Gastroesophageal sphincter (tissue), 4 donors: ENCODE measurements at regions not wholly inside any gene's neighbourhood (a gene's known extent, or its start where the extent isn't known, plus 50 kb on each side); places are given as distances from the start of the nearest gene placed in this dataset.

Experiments
- ATAC-seq: fragments of 150-250 bp; one replicate; pipeline ENCODE4 v1.9.1; 2016; ENCODE audit warnings: mild to moderate bottlenecking, moderate library complexity
- H3K27ac ChIP-seq, 4 donors: fragments of 200-600 bp; sonication (generic) in 3 of 4; 1 replicate in 3 of 4; 2 replicates in 1 of 4; pipeline ENCODE4 v1.5.1; 2016 to 2019
- H3K27me3 ChIP-seq: fragments of 200-600 bp; sonication (generic); one replicate; pipeline ENCODE4 v1.5.1; 2019
- H3K36me3 ChIP-seq, 2 donors: fragments of 200-600 bp; sonication (generic); one replicate each; pipeline ENCODE4 v1.5.1; 2019; ENCODE audit warnings: control low read depth in 1 of 2
- H3K4me1 ChIP-seq, 3 donors: fragments of 200-600 bp; sonication (generic); 1 replicate in 2 of 3; 2 replicates in 1 of 3; pipeline ENCODE4 v1.5.1; 2016 to 2019; ENCODE audit warnings: control low read depth in 2 of 3
- H3K4me3 ChIP-seq, 2 donors: fragments of 200-600 bp; sonication (generic); one replicate each; pipeline ENCODE4 v1.5.1; 2019; ENCODE audit warnings: mild to moderate bottlenecking in 1 of 2, moderate library complexity in 1 of 2
- H3K9me3 ChIP-seq, 3 donors: fragments of 200-600 bp; sonication (generic); one replicate each; pipeline ENCODE4 v1.5.1; 2017 to 2019; ENCODE audit warnings: control low read depth in 2 of 3
- CTCF ChIP-seq, 4 experiments: fragments of 200-600 bp in 2 of 4; fragments of 450-650 bp in 2 of 4; sonication (generic) in 1 of 4; IDR thresholded peaks; one replicate each; pipeline ENCODE4 v1.5.1; 2017 to 2019; ENCODE audit warnings: antibody characterized with exemption in 4 of 4, mild to moderate bottlenecking in 2 of 4, moderate library complexity in 2 of 4
- EP300 ChIP-seq: sonication (generic); formaldehyde crosslinking; IDR thresholded peaks from one replicate; pipeline ENCODE4 v1.6.1; 2017; ENCODE audit warnings: antibody characterized with exemption, mild to moderate bottlenecking
- POLR2A ChIP-seq, 2 donors: fragments of 450-650 bp; IDR thresholded peaks; one replicate each; pipeline ENCODE4 v1.6.1; 2017; ENCODE audit warnings: antibody characterized with exemption in 2 of 2, mild to moderate bottlenecking in 2 of 2, moderate library complexity in 1 of 2
- POLR2AphosphoS5 ChIP-seq: sonication (generic); formaldehyde crosslinking; IDR thresholded peaks from one replicate; pipeline ENCODE4 v1.6.1; 2017; ENCODE audit warnings: antibody characterized with exemption
- WGBS, 2 donors: methylation state at CpG; one replicate each; pipeline ENCODE4 v1.1.5; 2018; ENCODE audit warnings: low coverage in 1 of 2; 5-methylcytosine and 5-hydroxymethylcytosine counted together

- H3K27me3 ChIP-seq = no peaks in the 10 kb centered on the region
- no peaks in the 10 kb centered on the region for H3K9me3 ChIP-seq
- WGBS, 2 donors = 75 to 91% methylated on average over 2 to 3 of the region's 3 CpGs
- no peak overlapping the region for H3K4me3 ChIP-seq
- no peak for TF ChIP-seq POLR2AphosphoS5
- no peak for TF ChIP-seq CTCF (IDR thresholded peaks at IDR 0.05)
- no peak for TF ChIP-seq POLR2A (IDR thresholded peaks at IDR 0.05)
- no peak for TF ChIP-seq EP300
- H3K4me1 ChIP-seq = no peaks in the 10 kb centered on the region
- ATAC-seq = no peak
- no peaks in the 10 kb centered on the region for H3K36me3 ChIP-seq
- H3K27ac ChIP-seq = no peak overlapping the region
Observed at GRCh38 chr2:12957251-12957650, 240.5 kb downstream of the TRIB2 start.

- no peaks in the 10 kb centered on the region for H3K9me3 ChIP-seq
- no peak overlapping the region for H3K4me3 ChIP-seq
- TF ChIP-seq POLR2A (IDR thresholded peaks at IDR 0.05) = no peak
- TF ChIP-seq POLR2AphosphoS5 = no peak
- TF ChIP-seq CTCF (IDR thresholded peaks at IDR 0.05) = no peak
- TF ChIP-seq EP300 = no peak
- ATAC-seq = no peak
- no peaks in the 10 kb centered on the region for H3K4me1 ChIP-seq
- no peak overlapping the region for H3K27ac ChIP-seq
- H3K36me3 ChIP-seq = no peaks in the 10 kb centered on the region
- H3K27me3 ChIP-seq = no peaks in the 10 kb centered on the region
- 74 to 83% methylated on average over 2 of the region's 2 CpGs for WGBS, 2 donors
Observed at GRCh38 chr2:12959935-12960334, 243.2 kb downstream of the TRIB2 start.

- no peak for ATAC-seq
- Histone ChIP-seq H3K9me3 (no peaks in the 10 kb centered on the region), H3K4me1 (no peaks in the 10 kb centered on the region), H3K27me3 (no peaks in the 10 kb centered on the region), H3K27ac (no peak overlapping the region), H3K36me3 (no peaks in the 10 kb centered on the region), H3K4me3 (no peak overlapping the region)
- TF ChIP-seq CTCF (IDR thresholded peaks at IDR 0.05) (no peak), EP300 (no peak), POLR2AphosphoS5 (no peak), POLR2A (IDR thresholded peaks at IDR 0.05) (no peak)
- WGBS, 2 donors = 88 to 100% methylated on average over 1 of the region's 1 CpG
Observed at GRCh38 chr2:12960671-12961070, 243.9 kb downstream of the TRIB2 start.

GRCh38 chr2:12964904-12965539 is 248.3 kb downstream of the TRIB2 start:
- Histone ChIP-seq H3K4me3 (no peak overlapping the region), H3K9me3 (no peaks in the 10 kb centered on the region), H3K27ac (no peak overlapping the region), H3K4me1 (no peaks in the 10 kb centered on the region), H3K27me3 (no peaks in the 10 kb centered on the region), H3K36me3 (no peaks in the 10 kb centered on the region)
- no peak for ATAC-seq
- 60 to 71% methylated on average over 5 of the region's 5 CpGs for WGBS, 2 donors
- TF ChIP-seq EP300 (no peak), POLR2A (IDR thresholded peaks at IDR 0.05) (no peak), POLR2AphosphoS5 (no peak), CTCF (IDR thresholded peaks at IDR 0.05) (no peak)

- TF ChIP-seq CTCF (IDR thresholded peaks at IDR 0.05) = no peak
- TF ChIP-seq EP300 = no peak
- TF ChIP-seq POLR2AphosphoS5 = no peak
- Histone ChIP-seq H3K36me3 (no peaks in the 10 kb centered on the region), H3K4me1 (no peaks in the 10 kb centered on the region), H3K27me3 (no peaks in the 10 kb centered on the region), H3K27ac (no peak overlapping the region), H3K9me3 (no peaks in the 10 kb centered on the region), H3K4me3 (no peak overlapping the region)
- ATAC-seq = no peak
Observed at GRCh38 chr2:12965540-12966269, 249.0 kb downstream of the TRIB2 start.
